HepG2 (cell line): ENCODE measurements at regions not wholly inside any gene's neighbourhood (a gene's known extent, or its start where the extent isn't known, plus 50 kb on each side); places are given as distances from the start of the nearest gene placed in this dataset.

Source experiments
- ATAC-seq: fragments of 200-7000 bp; cut with Tn5 transposase; 3 replicates; pipeline ENCODE4 v1.9.1; 2020; ENCODE audit warnings: mild to moderate bottlenecking, moderate library complexity
- BruUV-seq: library from RNA; stranded (reverse); fragments of 400-500 nt; replicated peaks from 2 replicates; lab custom pipeline; 2021; lab: Mats Ljungman, UMichigan
- CTCF ChIA-PET: fragments of 300-600 bp; formaldehyde crosslinking; extraction: SDS; loops from one replicate; lab custom pipeline; 2021; ENCODE audit warnings: low total read pairs, inconsistent platforms, low intra/inter-chr PET ratio; lab: Yijun Ruan, JAX
- POLR2A ChIA-PET: fragments of 350-600 bp; sonication (Branson Sonifier 250); formaldehyde crosslinking; loops from one replicate; lab custom pipeline; 2020; ENCODE audit warnings: antibody characterized with exemption, inconsistent platforms; lab: Yijun Ruan, JAX
- DNase-seq: peaks from one replicate; pipeline ENCODE4 v3.0.0-alpha.2; 2015; ENCODE audit warnings: low spot score
- FAIRE-seq: peaks from 3 replicates; lab custom pipeline; 2011; peaks lifted over from hg19 to GRCh38; lab: Jason Lieb, UNC
- H2AFZ ChIP-seq: one replicate; pipeline ENCODE4 v1.6.1; 2011; ENCODE audit warnings: low read length, inconsistent platforms
- H3K27ac ChIP-seq: fragments of 300-600 bp; 3 replicates; pipeline ENCODE4 v1.8.0; 2011; ENCODE audit warnings: mixed run types, mild to moderate bottlenecking, mixed read lengths, low read length, inconsistent platforms; ENCODE audit not compliant: insufficient read depth; ENCODE audit errors: extremely low read length
- H3K27me3 ChIP-seq, 2 experiments: fragments of 200-600 bp in 1 of 2; 2 replicates in 1 of 2; 3 replicates in 1 of 2; pipeline versions ENCODE4 v1.6.0 to v1.8.0; 2011; ENCODE audit warnings: low read length in 2 of 2, mild to moderate bottlenecking in 2 of 2, moderate library complexity in 2 of 2, inconsistent platforms in 1 of 2; ENCODE audit not compliant: insufficient read depth in 2 of 2, control insufficient read depth in 1 of 2
- H3K36me3 ChIP-seq, 2 experiments: fragments of 200-600 bp in 1 of 2; replicated peaks in 1 of 2; 2 replicates in 1 of 2; 3 replicates in 1 of 2; pipeline versions ENCODE4 v1.5.1 to v1.8.0; 2011; ENCODE audit warnings: low read length in 2 of 2, inconsistent platforms in 1 of 2; ENCODE audit not compliant: insufficient read depth in 2 of 2, control insufficient read depth in 1 of 2
- H3K4me1 ChIP-seq: 2 replicates; pipeline ENCODE4 v1.5.1; 2012; ENCODE audit warnings: low read length, inconsistent platforms; ENCODE audit not compliant: insufficient read depth
- H3K4me2 ChIP-seq: 2 replicates; pipeline ENCODE4 v1.6.0; 2011; ENCODE audit warnings: low read depth, low read length, inconsistent platforms
- H3K4me3 ChIP-seq, 3 experiments: fragments of 200-600 bp in 1 of 3; sonication (generic), shearing (Covaris generic) in 1 of 3; replicated peaks in 1 of 3; 2 replicates each; pipeline ENCODE4 v1.5.1; 2011 to 2016; ENCODE audit warnings: low read length in 3 of 3, inconsistent platforms in 2 of 3, low read depth in 2 of 3, mild to moderate bottlenecking in 2 of 3, control low read depth in 1 of 3, mixed read lengths in 1 of 3; ENCODE audit not compliant: insufficient read depth in 1 of 3
- H3K79me2 ChIP-seq: one replicate; pipeline ENCODE4 v1.6.1; 2011; ENCODE audit warnings: low read length, inconsistent platforms; ENCODE audit not compliant: insufficient read depth
- H3K9ac ChIP-seq: 2 replicates; pipeline ENCODE4 v1.6.0; 2011; ENCODE audit warnings: mild to moderate bottlenecking, low read depth, low read length, inconsistent platforms; ENCODE audit not compliant: insufficient read depth
- H3K9me3 ChIP-seq: 2 replicates; pipeline ENCODE4 v1.5.1; 2012; ENCODE audit warnings: mild to moderate bottlenecking, low read length
- H4K20me1 ChIP-seq: 2 replicates; pipeline ENCODE4 v1.6.0; 2011; ENCODE audit warnings: inconsistent platforms, mild to moderate bottlenecking, low read length, moderate library complexity; ENCODE audit not compliant: insufficient read depth
- ATF2 ChIP-seq: sonication (generic); formaldehyde crosslinking; IDR thresholded peaks from 2 replicates; pipeline ENCODE4 v1.4.0; 2020; ENCODE audit warnings: missing genetic modification reagents
- ATF7 ChIP-seq, 2 experiments: fragments of 450-650 bp in 1 of 2; sonication (generic) in 1 of 2; formaldehyde crosslinking in 1 of 2; IDR thresholded peaks; 2 replicates each; pipeline versions ENCODE4 v1.4.0 to v1.6.1; 2016 to 2020; ENCODE audit warnings: antibody characterized with exemption in 1 of 2, mild to moderate bottlenecking in 1 of 2, missing genetic modification reagents in 1 of 2
- CEBPG ChIP-seq: IDR thresholded peaks from 2 replicates; pipeline ENCODE4 v1.6.1; 2016
- CHD2 ChIP-seq: IDR thresholded peaks from 2 replicates; pipeline ENCODE4 v1.6.1; 2011; ENCODE audit warnings: low read depth, low read length, improper control_type of control experiment
- KLF6 ChIP-seq: IDR thresholded peaks from 2 replicates; pipeline ENCODE4 v1.8.0; 2016; ENCODE audit warnings: missing biosample characterization, missing genetic modification reagents
- MXD3 ChIP-seq: IDR thresholded peaks from 2 replicates; pipeline ENCODE4 v1.6.1; 2016; ENCODE audit warnings: mild to moderate bottlenecking, missing biosample characterization, missing genetic modification reagents
- NFRKB ChIP-seq: fragments of 450-650 bp; IDR thresholded peaks from 2 replicates; pipeline ENCODE4 v1.6.1; 2017
- PPARG ChIP-seq: conservative IDR thresholded peaks from 2 replicates; pipeline ENCODE4 v1.6.1; 2016; ENCODE audit warnings: missing biosample characterization, missing genetic modification reagents
- PREB ChIP-seq: sonication (generic); formaldehyde crosslinking; IDR thresholded peaks from 2 replicates; pipeline ENCODE4 v1.4.0; 2020; ENCODE audit warnings: missing genetic modification reagents
- RBFOX2 ChIP-seq: fragments of 200-400 bp; formaldehyde crosslinking; IDR thresholded peaks from 2 replicates; pipeline ENCODE4 v1.6.1; 2017; ENCODE audit warnings: low read depth, mild to moderate bottlenecking, low read length
- SRSF1 ChIP-seq: fragments of 200-400 bp; formaldehyde crosslinking; optimal IDR thresholded peaks from 2 replicates; pipeline ENCODE3; 2017; ENCODE audit warnings: mild to moderate bottlenecking, low read depth, low read length, moderate library complexity
- TBP ChIP-seq: sonication (generic); formaldehyde crosslinking; IDR thresholded peaks from 2 replicates; pipeline ENCODE4 v1.5.0; 2020; ENCODE audit warnings: missing genetic modification reagents
- ZNF674 ChIP-seq: sonication (generic); formaldehyde crosslinking; IDR thresholded peaks from 2 replicates; pipeline ENCODE4 v1.5.0; 2020; ENCODE audit warnings: low read depth, mild to moderate bottlenecking, missing genetic modification reagents
- WGBS: methylation state at CpG from one replicate; pipeline ENCODE4 v1.1.6; 2017; ENCODE audit warnings: low lambda C conversion rate; 5-methylcytosine and 5-hydroxymethylcytosine counted together
- in situ Hi-C: cut with HindIII; loops from 2 replicates; pipeline ENCODE4 v1.10.0; 2017; ENCODE audit warnings: low pct_unique_long_range_greater_than_20kb; ENCODE audit not compliant: extremely low pct_ligation_motif_present
- intact Hi-C: fragments of 100-400 bp; cut with micrococcal nuclease; formaldehyde crosslinking; loops from one replicate; pipeline ENCODE4 v1.10.0; 2022; ENCODE audit not compliant: unreplicated experiment
- TF ChIP-seq, protein P1 (sequence below): sonication (generic); formaldehyde crosslinking; conservative IDR thresholded peaks from 2 replicates; pipeline ENCODE4 v1.4.0; 2020; ENCODE audit warnings: mild to moderate bottlenecking, missing genetic modification reagents, moderate library complexity
- TF ChIP-seq, protein P2 (sequence below): sonication (generic); formaldehyde crosslinking; IDR thresholded peaks from 2 replicates; pipeline ENCODE4 v1.5.0; 2020; ENCODE audit warnings: missing genetic modification reagents

DNA sequence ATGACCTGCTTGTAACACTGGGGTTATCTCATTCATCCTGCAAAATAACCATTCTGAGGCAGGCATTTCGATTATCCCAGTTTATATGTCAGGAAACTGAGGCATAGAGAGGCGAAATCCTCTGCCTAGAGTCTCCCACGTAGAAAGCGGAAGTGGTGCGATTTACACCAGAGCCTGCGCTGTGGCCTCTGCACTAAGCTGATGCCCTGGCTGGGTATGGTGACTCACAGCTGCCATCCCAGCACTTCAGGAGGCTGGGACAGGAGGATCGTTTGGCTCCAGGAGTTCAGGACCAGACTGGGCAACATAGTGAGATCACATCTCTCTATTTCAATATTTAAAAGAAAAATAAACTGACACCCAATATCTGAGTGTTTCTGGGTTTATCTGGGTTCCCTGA, 59.3 kb upstream of the BCO1 start (continued):
- TF ChIP-seq, protein P1, sequence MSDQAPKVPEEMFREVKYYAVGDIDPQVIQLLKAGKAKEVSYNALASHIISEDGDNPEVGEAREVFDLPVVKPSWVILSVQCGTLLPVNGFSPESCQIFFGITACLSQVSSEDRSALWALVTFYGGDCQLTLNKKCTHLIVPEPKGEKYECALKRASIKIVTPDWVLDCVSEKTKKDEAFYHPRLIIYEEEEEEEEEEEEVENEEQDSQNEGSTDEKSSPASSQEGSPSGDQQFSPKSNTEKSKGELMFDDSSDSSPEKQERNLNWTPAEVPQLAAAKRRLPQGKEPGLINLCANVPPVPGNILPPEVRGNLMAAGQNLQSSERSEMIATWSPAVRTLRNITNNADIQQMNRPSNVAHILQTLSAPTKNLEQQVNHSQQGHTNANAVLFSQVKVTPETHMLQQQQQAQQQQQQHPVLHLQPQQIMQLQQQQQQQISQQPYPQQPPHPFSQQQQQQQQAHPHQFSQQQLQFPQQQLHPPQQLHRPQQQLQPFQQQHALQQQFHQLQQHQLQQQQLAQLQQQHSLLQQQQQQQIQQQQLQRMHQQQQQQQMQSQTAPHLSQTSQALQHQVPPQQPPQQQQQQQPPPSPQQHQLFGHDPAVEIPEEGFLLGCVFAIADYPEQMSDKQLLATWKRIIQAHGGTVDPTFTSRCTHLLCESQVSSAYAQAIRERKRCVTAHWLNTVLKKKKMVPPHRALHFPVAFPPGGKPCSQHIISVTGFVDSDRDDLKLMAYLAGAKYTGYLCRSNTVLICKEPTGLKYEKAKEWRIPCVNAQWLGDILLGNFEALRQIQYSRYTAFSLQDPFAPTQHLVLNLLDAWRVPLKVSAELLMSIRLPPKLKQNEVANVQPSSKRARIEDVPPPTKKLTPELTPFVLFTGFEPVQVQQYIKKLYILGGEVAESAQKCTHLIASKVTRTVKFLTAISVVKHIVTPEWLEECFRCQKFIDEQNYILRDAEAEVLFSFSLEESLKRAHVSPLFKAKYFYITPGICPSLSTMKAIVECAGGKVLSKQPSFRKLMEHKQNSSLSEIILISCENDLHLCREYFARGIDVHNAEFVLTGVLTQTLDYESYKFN (CRISPR knock-in tag): no peak
- TF ChIP-seq PPARG (CRISPR knock-in tag): no peak
- no peak for TF ChIP-seq ATF2
- no peak for TF ChIP-seq RBFOX2

GRCh38 chr16:81175325-81175891, 63.1 kb upstream of the BCO1 start:
- intact Hi-C loops: loop anchor here (5.0 kb wide), 1 partner anchor 33 kb away; no protein-coding TSS in a partner anchor
- DNase-seq: peak; percentile 85
- in situ Hi-C loops: no loop called here
- peak overlapping the region; percentile 77 for H3K4me2 ChIP-seq
- BruUV-seq: no TSS peak
- no peaks in the 10 kb centered on the region for H3K36me3 ChIP-seq
- no peak overlapping the region for H2AFZ ChIP-seq
- no peaks in the 10 kb centered on the region for H3K9me3 ChIP-seq
- peak; percentile 67 for FAIRE-seq
- ChIA-PET POLR2A (no interaction called here), CTCF (no interaction called here)
- ATAC-seq: peak; percentile 87
- H3K27ac ChIP-seq: no peak overlapping the region
- no peaks in the 10 kb centered on the region for H3K79me2 ChIP-seq
- no peaks in the 10 kb centered on the region for H4K20me1 ChIP-seq
- peak overlapping the region in 1 of 3 experiments; percentile 47; a peak in 1 of 6 replicates for H3K4me3 ChIP-seq
- no peak overlapping the region for H3K9ac ChIP-seq
- H3K4me1 ChIP-seq: peaks cover 41% of the 10 kb centered on the region
- H3K27me3 ChIP-seq: peaks cover 0 to 7% of the 10 kb centered on the region in 2 experiments; a peak in 1 of 5 replicates
- 24% methylated on average over 7 of the region's 7 CpGs for WGBS
- TF ChIP-seq RBFOX2 (no peak), ZNF674 (CRISPR knock-in tag) (no peak), ATF7 (IDR thresholded peaks at IDR 0.05) (no peak), ATF7 (CRISPR knock-in tag; IDR thresholded peaks at IDR 0.05) (no peak), CEBPG (CRISPR knock-in tag) (no peak), NFRKB (no peak), SRSF1 (no peak), MXD3 (CRISPR knock-in tag) (no peak), CHD2 (no peak), KLF6 (CRISPR knock-in tag) (no peak), PREB (no peak), TBP (no peak)
- TF ChIP-seq, protein P2, sequence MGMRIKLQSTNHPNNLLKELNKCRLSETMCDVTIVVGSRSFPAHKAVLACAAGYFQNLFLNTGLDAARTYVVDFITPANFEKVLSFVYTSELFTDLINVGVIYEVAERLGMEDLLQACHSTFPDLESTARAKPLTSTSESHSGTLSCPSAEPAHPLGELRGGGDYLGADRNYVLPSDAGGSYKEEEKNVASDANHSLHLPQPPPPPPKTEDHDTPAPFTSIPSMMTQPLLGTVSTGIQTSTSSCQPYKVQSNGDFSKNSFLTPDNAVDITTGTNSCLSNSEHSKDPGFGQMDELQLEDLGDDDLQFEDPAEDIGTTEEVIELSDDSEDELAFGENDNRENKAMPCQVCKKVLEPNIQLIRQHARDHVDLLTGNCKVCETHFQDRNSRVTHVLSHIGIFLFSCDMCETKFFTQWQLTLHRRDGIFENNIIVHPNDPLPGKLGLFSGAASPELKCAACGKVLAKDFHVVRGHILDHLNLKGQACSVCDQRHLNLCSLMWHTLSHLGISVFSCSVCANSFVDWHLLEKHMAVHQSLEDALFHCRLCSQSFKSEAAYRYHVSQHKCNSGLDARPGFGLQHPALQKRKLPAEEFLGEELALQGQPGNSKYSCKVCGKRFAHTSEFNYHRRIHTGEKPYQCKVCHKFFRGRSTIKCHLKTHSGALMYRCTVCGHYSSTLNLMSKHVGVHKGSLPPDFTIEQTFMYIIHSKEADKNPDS (CRISPR knock-in tag): no peak
